ENCODE measurements at regions not wholly inside any gene's neighbourhood (a gene's known extent, or its start where the extent isn't known, plus 50 kb on each side); places are given as distances from the start of the nearest gene placed in this dataset.
"Not testable (repeated sequence)": the region's sequence is repeated elsewhere in the genome, so short reads cannot be mapped to it uniquely, and the experiment has no call there.

GRCh38 chr6:80783271-80783670 is 676.8 kb downstream of the BCKDHB start:
- not testable (repeated sequence) for H3K27ac ChIP-seq (ENCODE audit: low read depth); H2AFZ ChIP-seq; H3K79me2 ChIP-seq (replicated peaks; ENCODE audit: insufficient read depth); H3K9me2 ChIP-seq (ENCODE audit: insufficient read depth); H3K4me1 Mint-ChIP-seq; H4K20me1 ChIP-seq (replicated peaks; ENCODE audit: insufficient read depth); H3F3A ChIP-seq (replicated peaks; ENCODE audit: low read depth); DNase-seq (ENCODE audit: low spot score); H3K27me3 ChIP-seq (ENCODE audit: insufficient read depth); H3K36me3 Mint-ChIP-seq (ENCODE audit: low read depth); H3K27ac Mint-ChIP-seq; ATAC-seq; H3K4me1 ChIP-seq (ENCODE audit: insufficient read depth); H3K4me3 ChIP-seq; H3K36me3 ChIP-seq (ENCODE audit: insufficient read depth); H3K4me2 ChIP-seq; H3K4me3 Mint-ChIP-seq; H3K27me3 Mint-ChIP-seq (ENCODE audit: insufficient read depth, low read depth, poor library complexity)
- H3K9me3 Mint-ChIP-seq: peaks cover 32% of the 10 kb centered on the region

GRCh38 chr6:80771941-80772340 is 665.5 kb downstream of the BCKDHB start:
- Mint-ChIP-seq H3K27me3 (ENCODE audit: insufficient read depth, low read depth, poor library complexity) (no peaks in the 10 kb centered on the region), H3K36me3 (ENCODE audit: low read depth) (no peaks in the 10 kb centered on the region), H3K4me3 (no peak overlapping the region), H3K27ac (no peak overlapping the region), H3K4me1 (no peaks in the 10 kb centered on the region), H3K9me3 (no peaks in the 10 kb centered on the region)
- H3K4me3 ChIP-seq: no peak overlapping the region
- DNase-seq (ENCODE audit: low spot score) (peak; percentile 73), ATAC-seq (peak; percentile 90)
- no peaks in the 10 kb centered on the region for H3K36me3 ChIP-seq (ENCODE audit: insufficient read depth)
- no peak overlapping the region for H3K27ac ChIP-seq (ENCODE audit: low read depth)
- no peak overlapping the region for H3K4me2 ChIP-seq
- no peaks in the 10 kb centered on the region for H3K27me3 ChIP-seq (ENCODE audit: insufficient read depth)
- H2AFZ ChIP-seq: no peak overlapping the region
- peak; percentile 87 for TF ChIP-seq REST (IDR thresholded peaks at IDR 0.05; ENCODE audit: unreplicated experiment)
- TF ChIP-seq ETS1 (IDR thresholded peaks at IDR 0.05): no peak
- TF ChIP-seq JUNB (IDR thresholded peaks at IDR 0.05; ENCODE audit: unreplicated experiment): no peak
- no peak for TF ChIP-seq EZH2phosphoT487 (IDR thresholded peaks at IDR 0.05; ENCODE audit: unreplicated experiment)
- TF ChIP-seq POLR2AphosphoS5 (IDR thresholded peaks at IDR 0.05; ENCODE audit: low read depth): no peak
- no peak for TF ChIP-seq STAT1 (IDR thresholded peaks at IDR 0.05; ENCODE audit: unreplicated experiment)
- TF ChIP-seq ZNF114 (CRISPR knock-in tag; IDR thresholded peaks at IDR 0.05): no peak
- TF ChIP-seq ZNF462 (CRISPR knock-in tag; IDR thresholded peaks at IDR 0.05): no peak
- no peak for TF ChIP-seq NANOG (IDR thresholded peaks at IDR 0.05; ENCODE audit: borderline replicate concordance)
- no peaks in the 10 kb centered on the region for H3K4me1 ChIP-seq (ENCODE audit: insufficient read depth)
- no peaks in the 10 kb centered on the region for H3F3A ChIP-seq (replicated peaks; ENCODE audit: low read depth)
- H3K79me2 ChIP-seq (replicated peaks; ENCODE audit: insufficient read depth): no peaks in the 10 kb centered on the region
- peaks cover 3% of the 10 kb centered on the region; the same call in 1 of the 2 replicates for H3K9me2 ChIP-seq (ENCODE audit: insufficient read depth)
- H4K20me1 ChIP-seq (replicated peaks; ENCODE audit: insufficient read depth): no peaks in the 10 kb centered on the region

All from GM23338 (cell line).